HL-60/S4 (cell line): ENCODE measurements at regions not wholly inside any gene's neighbourhood (a gene's known extent, or its start where the extent isn't known, plus 50 kb on each side); places are given as distances from the start of the nearest gene placed in this dataset.

Experiments
- in situ Hi-C: fragments of 300-500 bp; cut with MboI; formaldehyde crosslinking; loops from 2 replicates; pipeline ENCODE4 v1.14.3; 2022; ENCODE audit warnings: low sequenced_read_pairs

DNA sequence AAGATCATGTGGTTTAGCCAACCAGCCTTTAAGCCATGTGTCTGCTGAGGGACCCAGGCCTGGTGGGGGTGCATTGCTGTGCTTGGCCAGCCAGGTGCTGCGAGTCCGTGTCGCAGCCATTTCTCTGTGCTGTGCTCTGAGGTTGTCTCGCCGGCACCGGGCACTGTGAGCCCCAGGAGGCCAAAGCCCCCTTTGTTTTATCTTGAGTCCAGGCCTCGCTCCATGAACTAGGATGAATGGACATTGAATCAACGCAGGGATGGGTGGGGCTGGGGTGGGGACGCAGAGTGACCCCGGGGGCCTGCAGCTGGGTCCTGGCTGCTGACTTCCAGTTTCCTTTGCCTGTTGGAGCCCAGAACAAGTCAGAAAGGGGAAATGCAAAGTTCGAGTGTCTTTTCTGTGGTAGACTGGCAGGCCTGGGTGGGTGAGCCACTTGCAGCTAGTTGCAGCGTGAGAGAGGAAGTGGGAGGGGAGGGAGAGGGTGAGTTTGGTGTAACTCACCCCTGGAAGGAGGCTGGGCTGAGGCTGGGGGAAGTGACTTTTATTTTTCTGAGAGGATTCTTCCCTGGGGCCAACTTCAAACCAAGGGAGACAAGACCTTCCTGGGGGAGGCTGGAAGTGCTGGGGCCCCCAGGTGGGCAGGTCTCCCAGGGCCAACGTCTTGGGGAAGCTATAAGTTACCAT is 324.7 kb downstream of the SEC14L1 start:
- in situ Hi-C loops: no loop called here

DNA sequence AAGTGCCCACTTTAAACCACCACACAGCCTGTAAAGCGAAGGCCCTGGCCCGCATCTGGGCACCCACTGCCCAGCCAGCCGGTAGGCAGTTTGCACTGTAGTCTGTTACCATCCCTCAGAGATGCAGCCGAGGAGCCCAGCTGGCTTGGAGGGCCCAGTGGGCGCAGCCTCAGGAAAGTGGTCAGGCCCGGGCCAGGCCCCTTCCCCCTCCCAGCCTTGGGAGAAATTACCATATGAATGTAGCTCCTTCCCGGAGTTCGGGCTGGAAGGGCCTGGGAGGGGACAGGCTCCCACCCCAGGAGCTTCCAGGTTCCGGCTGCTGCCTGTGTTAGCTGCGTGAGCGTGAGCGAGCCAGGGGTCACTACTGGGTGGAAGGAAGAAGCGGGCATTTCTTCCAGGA is 325.4 kb downstream of the SEC14L1 start:
- in situ Hi-C loops: no loop called here

DNA sequence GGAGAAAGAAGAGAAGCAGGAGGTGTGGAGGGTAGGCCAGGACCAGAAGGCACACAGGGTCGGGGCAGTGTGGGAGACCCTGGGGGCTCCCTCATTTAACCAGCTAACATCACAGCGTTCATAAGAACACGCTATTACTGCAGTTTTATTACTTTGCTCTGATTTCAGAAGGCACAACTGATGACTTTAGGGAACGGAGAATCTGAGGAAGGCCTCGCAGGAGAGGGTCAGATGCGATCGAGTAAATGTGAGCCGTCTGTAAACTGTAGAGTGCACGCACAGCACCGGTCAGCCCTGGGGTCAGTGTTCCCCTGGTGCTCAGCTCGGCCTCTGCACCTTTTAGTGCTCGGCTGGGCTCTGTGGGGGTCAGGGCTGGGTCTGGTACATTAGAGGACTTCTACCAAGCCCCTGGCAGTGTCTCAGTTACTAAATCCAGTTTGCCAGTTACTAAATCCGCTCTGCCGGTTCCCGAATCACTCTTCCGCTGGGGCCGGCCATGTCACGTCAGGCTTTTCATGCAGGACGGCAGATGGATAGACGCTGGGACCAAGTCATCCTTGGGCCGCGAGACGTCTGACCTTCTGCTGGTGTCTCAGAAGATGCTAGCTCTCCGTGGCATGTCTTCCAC is 325.9 kb downstream of the SEC14L1 start:
- in situ Hi-C loops: no loop called here

DNA sequence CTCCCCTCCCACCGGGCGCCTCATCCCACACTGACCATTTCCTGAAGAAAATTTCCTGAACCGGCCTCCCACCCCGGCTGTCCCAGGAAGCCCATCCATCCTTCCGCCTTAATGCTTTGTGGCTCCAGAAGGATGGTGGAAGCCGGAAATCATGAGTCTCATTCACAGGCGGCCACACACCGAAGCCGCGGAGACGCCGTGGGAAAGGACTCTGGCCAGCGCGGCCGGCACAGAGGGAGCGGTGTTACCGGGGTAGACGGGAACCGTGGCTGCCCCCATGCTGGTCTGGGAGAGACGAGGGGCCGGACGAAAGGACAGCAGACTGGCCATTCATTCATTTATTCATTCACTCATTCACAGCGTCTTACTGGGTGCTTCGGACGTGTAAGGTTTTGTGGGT is 326.8 kb downstream of the SEC14L1 start:
- in situ Hi-C loops: no loop called here

DNA sequence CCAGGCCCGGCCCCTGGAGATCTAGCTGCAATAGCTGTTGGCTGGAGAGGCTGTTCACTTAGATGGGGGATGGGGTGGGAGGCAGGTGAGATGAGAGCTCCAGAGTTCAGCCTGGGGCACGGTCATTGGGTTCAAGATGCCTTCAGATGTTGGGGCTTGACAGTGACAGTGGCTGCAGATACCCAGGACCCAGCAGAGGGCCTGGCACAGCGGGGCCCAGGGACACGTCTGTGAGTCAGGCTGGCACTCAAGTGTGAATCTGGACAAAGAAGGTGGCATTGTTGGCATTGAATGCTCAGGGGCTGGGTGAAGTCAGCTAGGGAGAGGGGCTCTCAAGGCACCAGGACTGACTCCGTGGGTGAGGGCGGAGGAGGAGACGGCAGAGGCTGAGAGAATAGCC is 328.1 kb downstream of the SEC14L1 start:
- in situ Hi-C loops: no loop called here

DNA sequence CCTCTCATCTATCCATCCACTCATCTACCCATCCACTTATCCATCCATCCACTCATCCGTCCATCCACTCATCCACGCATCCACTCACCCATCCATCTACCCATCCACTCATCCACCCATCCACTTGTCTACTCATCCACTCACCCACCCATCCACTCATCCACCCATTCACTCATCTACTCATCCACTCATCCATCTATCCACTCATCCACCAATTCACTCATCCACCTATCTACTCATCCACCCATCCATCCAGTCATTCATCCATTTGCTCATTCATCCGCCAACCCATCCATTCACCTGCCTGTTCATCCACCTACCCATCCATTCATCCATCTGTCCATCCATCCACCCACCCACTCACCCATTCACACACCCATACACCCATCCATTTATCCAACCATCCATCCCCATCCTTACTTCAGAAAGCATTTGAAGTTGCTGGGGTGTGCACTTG is 329.6 kb downstream of the SEC14L1 start:
- in situ Hi-C loops: no loop called here

DNA sequence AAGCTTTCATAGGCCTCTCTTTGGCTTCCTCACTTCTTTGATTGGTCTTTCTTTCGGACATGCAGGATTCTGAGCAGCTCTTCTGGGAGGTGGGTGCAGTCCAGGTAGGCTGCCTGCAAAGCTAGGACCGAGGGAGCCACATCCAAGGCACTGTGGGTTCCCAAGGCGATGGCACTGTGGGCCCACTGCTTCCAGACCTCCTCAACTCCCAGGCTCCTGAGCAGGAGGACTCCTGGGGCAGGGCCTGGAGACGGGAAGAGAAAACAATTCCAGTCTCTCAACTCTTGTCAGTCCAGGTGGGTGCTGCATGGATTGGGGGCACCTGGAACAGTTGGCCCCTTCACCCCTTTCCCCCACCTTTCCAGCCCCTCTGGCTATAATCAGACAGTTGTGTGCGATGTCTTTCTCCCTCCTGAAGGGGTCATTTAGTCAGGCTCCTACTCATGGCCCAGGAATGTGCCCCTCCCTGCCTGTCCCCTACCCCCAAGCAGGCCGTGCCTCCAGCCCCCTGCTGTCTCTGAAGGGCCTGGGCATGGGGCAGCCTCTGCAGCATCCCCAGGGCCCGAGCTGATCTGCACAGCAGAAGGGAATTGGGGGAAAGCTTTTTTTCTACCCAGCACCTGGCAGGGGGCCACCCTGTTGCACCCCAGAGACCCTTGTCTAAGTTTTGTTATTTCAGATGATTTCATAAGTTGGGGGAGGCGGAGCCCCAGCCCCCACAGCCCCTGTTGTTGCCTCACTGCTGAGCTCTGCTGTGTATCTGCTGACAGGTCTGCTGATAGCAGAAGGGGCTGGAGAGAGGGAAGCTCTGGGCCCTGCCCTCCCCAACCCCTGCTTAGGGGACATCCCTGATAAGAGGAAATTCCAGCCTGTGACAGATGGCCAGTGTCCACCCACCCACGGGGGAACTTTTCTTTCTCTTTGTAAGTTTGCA is 330.3 kb downstream of the SEC14L1 start:
- in situ Hi-C loops: no loop called here

DNA sequence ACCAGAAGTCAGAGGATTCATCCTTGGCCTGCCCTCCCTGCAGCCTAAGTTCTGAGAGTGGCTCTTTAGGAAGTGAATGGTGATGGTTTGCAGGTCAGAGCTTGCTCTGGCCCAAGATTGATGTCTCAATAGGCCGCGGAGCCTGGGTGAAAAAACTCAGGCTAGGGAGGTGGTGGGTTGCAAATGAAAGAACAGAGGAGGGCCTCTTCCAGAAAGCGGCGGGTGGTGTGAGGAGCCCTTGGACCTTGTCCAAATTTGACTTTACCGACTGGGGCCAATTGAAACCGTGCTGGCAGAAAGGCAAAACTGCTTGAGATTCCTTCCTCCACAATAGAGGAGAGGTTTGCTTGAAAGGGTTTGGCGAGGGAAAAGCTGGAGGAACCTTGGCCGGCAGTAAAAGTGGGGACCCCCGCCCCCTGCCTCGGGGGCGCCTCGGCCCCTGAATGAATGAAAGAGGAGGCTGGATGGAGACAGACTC is 331.3 kb downstream of the SEC14L1 start:
- in situ Hi-C loops: no loop called here

DNA sequence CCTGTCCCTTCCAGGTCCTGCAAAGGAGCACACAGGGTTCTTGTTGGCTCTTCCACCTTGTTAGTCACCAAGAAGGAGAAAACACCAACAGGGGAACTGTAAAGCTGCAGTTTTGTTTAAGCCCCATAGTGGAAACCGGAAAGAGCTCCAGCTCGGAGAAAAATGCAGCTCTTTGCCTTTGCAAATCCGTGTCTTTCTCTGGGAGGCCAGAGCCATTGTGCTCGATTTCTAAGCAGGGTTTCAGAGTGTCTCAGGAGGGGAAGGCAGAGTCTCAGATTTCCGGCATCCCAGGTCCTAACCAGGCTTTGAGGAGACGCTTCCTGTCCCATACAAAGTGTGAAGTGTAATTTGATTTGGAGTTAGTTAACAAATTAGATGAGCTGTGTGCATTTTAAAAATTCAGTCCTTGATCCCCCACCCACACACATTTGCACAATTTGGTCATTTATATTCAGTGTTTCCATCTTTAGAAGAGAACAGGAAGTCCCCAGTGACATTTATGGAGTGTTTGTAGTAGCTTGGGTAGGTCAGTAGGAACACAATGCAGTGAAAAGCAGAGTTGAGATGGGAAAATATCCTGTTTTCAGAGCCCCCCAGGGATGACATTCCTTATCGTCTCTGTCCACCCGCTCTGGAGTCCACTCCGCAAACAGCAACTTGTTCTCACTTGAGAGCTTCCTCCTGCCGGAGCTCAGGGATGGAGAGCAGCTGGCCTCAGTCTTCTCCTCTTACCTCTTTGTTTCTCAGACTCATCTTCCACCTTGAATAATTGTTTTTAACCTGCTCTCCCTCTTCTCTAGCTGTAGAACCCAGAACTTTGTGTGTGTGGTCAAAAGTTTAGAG is 331.9 kb downstream of the SEC14L1 start:
- in situ Hi-C loops: no loop called here

DNA sequence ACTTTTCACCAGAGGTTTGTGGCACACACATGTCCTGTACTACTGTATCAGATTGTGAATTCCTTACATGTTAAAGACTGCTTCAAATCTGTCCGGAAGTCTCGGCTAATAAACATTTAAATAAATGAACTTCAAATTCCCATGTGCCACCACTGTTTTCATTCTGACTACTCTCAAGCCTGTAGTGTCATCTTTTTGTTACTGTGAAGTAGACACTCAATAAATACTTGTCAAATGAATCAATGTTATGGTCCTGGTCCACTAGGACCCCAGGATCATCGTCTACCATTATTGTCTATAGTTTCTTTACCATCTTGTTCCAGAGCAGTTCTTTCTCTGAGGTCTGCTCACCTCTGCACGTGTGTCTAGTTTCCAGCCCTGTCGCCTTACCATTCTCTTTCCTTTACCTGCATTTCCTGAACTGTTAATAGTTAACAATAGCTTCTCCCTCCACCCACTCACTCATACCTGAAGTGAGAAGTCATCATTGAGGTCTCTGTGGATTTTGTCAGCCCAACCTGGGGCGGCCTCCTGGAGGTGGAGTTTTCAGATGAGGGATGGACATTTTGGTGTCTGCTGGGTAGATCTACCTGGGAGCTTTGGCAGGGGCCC is 333.0 kb downstream of the SEC14L1 start:
- in situ Hi-C loops: no loop called here

DNA sequence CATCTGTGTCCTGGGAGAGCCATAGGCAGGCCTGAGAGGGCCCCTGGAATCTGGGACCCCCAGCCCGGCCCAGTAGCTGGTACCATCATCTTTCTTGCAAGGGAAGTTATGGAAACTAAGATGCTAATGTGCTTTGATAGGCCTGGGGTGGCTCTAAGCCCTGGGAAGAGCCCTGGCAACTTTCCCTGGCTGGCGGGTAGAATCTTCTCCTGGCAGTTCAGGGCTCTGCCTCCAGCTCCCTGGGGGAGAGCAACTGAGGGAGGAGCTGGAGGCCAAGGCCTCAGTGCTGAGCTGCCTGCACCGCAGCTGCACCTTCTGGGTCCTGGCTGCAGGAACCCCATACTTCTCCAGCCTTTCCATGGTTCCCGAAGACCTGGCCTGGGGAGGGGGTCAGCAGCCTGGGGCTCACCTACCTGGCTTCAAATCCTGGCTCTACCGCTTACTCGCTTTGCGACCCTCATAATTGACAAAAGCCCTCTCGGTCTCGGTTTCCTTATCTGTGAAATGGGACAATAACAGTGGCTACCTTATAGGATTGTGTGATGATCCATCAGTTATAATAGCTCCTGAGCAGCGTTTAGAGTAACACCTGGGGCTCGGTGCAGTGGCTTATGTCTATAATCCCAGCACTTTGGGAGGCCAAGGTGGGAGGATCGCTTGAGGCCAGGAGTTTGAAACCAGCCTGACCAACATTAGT is 333.7 kb downstream of the SEC14L1 start:
- in situ Hi-C loops: no loop called here

DNA sequence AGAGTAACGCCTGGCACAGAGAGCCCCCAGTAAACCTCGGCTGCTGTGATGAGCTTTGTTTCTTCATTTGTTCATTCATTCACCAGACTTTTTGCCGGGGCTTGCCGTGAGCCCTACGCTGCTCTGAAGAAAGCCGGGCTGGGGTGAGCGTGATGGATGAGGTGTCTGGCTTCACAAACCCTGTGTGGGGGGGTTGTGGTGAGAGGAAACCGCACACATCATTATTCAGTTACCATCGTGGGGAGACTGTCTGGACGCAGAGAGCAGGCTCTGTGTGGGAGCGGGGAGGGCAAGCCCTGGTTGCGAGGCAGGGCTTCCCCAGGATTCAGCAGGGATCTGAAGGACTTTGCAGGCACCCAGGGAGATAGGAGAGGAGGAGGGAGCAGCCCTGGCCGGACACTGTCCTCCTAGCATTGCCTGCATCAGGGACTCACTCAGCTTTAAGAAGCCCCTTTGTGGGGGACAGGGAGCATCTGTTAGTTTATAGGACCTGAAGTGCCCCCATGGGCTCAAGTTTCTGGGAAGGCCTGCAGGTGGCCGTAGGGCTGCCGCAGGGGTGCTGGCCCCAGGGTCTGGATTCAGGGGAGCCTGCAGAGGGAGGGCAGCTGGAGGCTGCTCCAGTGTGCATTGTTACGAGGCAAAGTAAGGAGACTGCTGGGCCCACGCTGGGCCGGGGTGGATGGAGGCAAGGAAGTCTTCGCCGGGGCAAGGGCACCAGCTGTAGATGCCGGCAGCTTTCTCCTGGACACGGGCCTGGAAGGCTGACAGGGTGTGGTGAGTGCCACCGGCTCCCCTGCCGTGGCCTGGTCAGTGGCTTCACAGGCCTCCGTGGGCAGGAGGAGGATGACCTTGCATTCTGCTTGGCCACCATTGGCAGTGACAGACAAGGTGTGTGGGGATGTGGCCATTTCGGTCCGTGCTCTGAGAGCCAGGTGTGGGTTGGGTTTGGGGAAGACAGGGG is 334.5 kb downstream of the SEC14L1 start:
- in situ Hi-C loops: no loop called here

DNA sequence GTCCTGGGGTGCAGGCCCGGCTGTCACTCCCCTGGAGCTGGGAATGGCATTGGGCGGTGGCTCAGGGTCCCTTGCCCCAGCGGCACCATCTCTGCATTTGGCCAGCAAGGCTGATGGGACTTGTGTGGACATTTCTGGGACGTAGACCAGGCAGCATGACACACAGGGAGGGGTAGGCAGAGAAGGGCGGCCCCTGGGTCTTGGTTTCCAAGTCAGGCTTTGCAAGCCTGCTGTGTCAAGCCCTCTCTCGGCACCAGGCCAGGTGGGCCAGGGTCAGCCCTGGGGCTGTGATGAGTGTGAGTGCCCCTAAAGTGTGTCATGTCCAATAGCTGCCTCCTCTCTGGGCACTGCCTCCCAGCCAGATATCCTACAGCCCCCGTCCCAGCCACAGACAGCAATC is 335.2 kb downstream of the SEC14L1 start:
- in situ Hi-C loops: no loop called here

DNA sequence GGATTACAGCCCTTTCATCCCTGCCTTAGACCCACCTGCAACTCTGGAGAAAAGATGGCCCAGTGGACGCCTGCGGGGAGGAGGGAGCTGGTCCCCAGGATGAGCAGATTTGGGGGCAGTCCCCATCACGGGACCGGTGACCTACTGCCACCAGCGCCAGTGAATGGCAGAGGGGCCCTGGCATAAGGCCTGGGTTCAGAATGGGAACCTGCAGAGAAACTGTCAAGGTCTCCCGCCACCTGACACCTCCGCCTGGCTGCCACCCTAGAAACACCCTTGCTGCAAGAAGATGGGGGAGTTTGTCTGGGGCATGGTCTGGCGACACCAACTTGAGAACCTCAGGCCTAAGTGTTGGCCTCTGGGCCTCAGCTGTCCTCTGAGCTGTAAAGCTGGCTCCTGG is 335.7 kb downstream of the SEC14L1 start:
- in situ Hi-C loops: no loop called here

DNA sequence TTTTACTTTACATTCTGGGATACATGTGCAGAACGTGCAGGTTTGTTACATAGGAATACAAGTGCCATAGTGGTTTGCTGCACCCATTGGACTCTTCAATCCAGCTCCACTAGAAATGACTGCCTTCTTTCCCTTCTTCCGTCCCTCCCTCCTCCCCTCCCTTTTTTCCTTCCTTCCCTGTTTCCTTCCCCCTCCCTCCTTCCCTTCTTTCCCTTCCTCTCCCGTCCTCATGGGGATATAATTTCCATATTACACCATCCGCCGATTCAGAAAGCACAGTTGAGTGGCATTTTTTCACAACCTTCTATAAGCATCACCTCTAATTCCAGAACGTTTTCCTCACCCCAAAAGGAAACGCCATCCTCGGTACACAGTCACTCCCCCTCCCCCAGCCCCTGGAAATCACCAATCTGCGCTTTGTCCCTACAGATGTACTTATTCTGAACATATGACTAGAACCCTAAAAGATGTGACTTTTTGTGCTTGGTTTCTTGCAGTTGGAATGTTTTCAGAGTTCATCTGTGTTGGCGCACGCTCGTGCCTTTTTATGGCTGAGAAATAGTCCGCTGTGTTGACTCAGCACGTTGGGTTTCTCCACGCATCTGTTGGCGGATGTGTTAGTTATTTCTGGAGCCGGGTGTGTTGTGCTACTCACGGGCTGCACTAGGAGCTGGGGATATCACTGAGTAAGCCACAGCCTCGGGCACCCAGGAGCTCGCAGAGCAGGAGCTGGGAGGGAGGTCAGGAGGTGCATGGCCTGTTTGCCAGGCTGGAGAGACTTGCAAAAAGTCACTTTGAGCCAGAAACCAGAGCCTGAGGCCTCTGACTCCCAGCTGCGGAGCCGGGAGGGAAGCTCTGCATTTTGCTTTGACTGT is 336.4 kb downstream of the SEC14L1 start:
- in situ Hi-C loops: no loop called here

DNA sequence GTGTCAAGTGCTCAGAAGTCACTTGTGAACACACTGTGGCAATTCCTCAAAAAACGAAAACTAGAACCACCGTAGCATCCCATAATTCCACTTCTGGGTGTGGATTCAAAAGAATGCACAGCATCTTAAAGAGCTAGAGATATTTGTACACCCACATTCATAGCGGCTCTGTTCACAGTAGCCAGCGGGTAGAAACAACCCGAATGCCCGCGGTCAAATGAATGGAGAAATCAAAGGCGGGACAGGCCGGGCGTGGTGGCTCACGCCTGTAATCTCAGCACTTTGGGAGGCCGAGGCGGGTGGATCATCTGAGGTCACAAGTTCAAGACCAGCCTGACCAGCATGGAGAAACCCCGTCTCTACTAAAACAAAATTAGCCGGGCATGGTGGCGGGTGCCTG is 337.5 kb downstream of the SEC14L1 start:
- in situ Hi-C loops: no loop called here

DNA sequence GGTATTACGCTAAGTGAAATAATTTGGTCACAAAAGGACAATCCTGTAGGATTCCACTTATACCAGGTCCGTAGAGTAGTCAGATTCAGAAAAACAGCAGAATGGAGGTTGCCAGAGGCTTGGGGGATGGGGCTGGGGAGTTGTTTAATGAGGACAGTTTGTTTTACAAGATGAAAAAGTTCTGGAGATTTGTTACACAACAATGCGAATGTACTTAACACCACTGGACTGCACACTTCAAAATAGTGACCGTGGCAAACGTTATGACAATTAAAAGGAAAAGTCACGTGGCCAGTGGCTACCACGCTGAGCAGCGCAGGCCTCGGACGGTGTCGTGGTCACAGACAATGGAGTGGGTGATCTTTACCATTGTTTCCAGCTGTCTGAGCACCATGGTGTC is 338.1 kb downstream of the SEC14L1 start:
- in situ Hi-C loops: no loop called here
